ENCODE measurements at regions not wholly inside any gene's neighbourhood (a gene's known extent, or its start where the extent isn't known, plus 50 kb on each side); places are given as distances from the start of the nearest gene placed in this dataset.
"Not testable (repeated sequence)": the region's sequence is repeated elsewhere in the genome, so short reads cannot be mapped to it uniquely, and the experiment has no call there.

DNA sequence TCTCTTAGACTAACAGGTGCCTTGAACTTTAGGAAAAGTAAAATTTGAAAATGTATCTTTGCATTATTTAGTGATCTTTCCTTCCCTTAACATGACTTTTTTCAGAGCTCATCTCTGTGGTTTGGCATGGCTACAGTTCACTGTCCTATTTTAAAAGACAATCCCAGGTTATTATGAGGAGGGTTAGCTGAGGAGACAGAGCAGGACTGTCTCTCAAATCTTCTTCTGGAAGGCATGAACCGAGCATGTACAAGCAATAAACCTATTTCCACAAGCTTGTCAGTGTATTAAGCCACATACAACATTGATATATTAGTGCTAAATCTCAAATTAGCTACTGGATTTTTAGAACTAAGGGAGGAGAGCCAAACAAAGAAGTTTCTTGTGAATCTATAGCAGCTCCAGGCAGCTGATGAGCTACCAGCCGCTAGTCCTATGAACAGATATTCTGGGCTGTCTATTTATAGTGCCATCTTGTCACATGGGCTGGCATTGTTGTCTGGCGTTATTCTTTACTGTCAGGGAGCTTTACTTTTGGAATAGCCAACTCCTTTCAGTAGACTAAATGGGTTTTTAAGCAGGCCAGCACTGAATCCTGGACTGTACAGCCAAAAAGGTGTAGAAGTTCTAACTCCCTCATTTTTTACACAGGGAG lies 171.2 kb upstream of the ACTBL2 start:
- Histone ChIP-seq H3K4me3 (no peak overlapping the region), H3K36me3 (replicated peaks) (no peaks in the 10 kb centered on the region), H3K4me1 (no peaks in the 10 kb centered on the region), H3K9me3 (no peaks in the 10 kb centered on the region), H3K27me3 (ENCODE audit: low read depth) (no peaks in the 10 kb centered on the region)
- in situ Hi-C loops (cut with MboI; ENCODE audit: low sequenced_read_pairs): no loop called here
- DNase-seq (ENCODE audit: low spot score in 2 of 2): no peak

DNA sequence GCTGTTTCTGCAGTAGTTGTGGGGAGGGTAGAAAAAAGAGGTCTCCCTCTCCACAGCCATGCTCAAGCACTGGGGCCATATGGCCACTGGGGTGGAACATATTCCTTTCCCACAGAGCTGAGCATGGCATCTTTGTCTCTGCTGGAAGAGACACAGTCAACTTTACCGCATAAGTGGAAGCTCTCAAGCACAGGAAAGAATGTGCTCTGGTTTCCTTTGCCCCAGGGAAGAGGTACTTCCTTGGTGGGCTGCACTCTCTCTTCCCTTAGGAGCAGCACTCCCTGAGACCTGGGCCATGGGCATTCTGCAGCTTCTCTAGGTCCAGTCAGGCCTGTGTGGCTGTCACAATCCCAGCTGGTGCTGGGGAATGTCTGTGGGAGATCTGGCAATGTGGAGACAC lies 168.5 kb upstream of the ACTBL2 start:
- DNase-seq (ENCODE audit: low spot score in 2 of 2): no peak
- H3K27me3 ChIP-seq (ENCODE audit: low read depth): no peaks in the 10 kb centered on the region
- H3K4me3 ChIP-seq: no peak overlapping the region
- in situ Hi-C loops (cut with MboI; ENCODE audit: low sequenced_read_pairs): no loop called here
- H3K4me1 ChIP-seq: no peaks in the 10 kb centered on the region
- H3K9me3 ChIP-seq: no peaks in the 10 kb centered on the region
- H3K36me3 ChIP-seq (replicated peaks): no peaks in the 10 kb centered on the region

DNA sequence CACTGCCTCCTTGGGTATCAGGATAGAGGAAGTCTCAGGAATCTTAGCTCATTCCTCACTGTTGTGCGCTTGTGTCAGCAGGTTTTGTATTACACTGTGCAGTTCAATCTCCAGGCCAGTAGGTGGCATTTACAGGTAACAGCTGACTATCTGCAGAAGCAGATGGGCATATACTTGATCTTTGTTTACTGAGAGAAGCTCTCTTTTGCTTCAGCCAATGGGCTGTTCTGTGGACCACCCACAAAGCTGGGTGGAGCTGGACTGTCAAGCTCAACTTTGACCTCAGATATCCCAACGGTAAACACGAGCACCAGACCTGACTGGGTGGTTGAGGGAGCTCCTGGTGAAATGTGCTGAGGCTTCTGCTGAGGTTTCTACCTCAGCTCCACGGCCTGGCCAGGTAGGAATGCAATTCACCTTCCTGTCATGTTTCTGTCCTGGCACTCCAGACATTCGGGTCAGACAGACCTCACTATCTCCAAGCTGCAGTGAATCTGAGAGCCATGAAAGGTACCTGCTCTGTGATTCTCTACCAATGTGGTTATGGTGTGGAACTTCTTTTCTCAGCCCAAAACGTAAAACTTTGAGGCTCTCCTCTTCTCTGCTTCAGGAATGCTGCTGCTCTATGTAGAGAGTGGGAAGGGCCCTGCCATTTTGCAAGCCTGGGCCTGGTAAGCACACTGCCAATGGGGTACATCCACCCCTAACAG lies 167.9 kb upstream of the ACTBL2 start:
- H3K27me3 ChIP-seq (ENCODE audit: low read depth): no peaks in the 10 kb centered on the region
- in situ Hi-C loops (cut with MboI; ENCODE audit: low sequenced_read_pairs): no loop called here
- DNase-seq (ENCODE audit: low spot score in 2 of 2): peak; percentile 33 to 49
- H3K36me3 ChIP-seq (replicated peaks): no peaks in the 10 kb centered on the region
- no peak overlapping the region for H3K4me3 ChIP-seq
- no peaks in the 10 kb centered on the region for H3K4me1 ChIP-seq
- H3K9me3 ChIP-seq: no peaks in the 10 kb centered on the region

DNA sequence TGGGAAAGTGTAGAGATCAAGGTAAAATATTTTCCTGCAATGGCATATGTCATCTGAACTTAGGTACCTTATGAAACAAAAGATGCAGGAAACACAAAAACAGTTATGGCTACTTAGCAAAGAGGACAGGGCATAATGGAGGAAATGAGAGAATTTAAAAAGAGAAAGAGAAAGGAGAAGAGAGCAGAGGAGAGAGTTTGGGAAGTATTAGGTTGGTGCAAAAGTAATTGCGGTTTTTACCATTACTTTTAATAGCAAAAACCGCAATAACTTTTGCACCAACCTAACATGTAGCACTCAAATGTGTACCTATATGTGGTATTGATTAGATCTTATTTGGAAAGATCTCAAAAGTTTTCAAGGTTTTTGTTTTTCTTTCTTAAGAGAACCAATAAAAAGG lies 160.1 kb upstream of the ACTBL2 start:
- Histone ChIP-seq H3K4me3 (no peak overlapping the region), H3K9me3 (no peaks in the 10 kb centered on the region), H3K4me1 (no peaks in the 10 kb centered on the region), H3K27me3 (ENCODE audit: low read depth) (no peaks in the 10 kb centered on the region), H3K36me3 (replicated peaks) (no peaks in the 10 kb centered on the region)
- in situ Hi-C loops (cut with MboI; ENCODE audit: low sequenced_read_pairs): no loop called here
- no peak for DNase-seq (ENCODE audit: low spot score in 2 of 2)

DNA sequence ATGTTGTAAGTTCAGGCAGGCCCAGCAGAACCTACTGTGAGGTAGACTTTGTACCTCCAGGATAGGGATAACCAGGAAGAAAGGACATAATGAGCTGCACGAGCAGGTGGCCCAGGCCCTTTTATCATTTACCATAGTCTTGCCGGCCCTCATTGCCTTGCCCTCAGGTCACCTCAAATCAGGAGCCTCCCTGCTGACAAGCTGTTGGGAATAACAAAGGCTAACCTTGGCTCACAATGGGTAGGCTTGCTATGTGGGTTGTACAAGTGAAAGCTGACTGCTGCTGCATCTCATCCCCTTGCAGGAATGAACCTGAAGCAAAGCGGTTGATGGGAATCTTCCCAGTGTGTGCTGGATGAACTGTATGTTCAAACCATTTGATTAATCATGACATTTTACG lies 159.5 kb upstream of the ACTBL2 start:
- in situ Hi-C loops (cut with MboI; ENCODE audit: low sequenced_read_pairs): no loop called here
- Histone ChIP-seq H3K27me3 (ENCODE audit: low read depth) (no peaks in the 10 kb centered on the region), H3K4me3 (no peak overlapping the region), H3K36me3 (replicated peaks) (no peaks in the 10 kb centered on the region), H3K4me1 (no peaks in the 10 kb centered on the region), H3K9me3 (no peaks in the 10 kb centered on the region)
- DNase-seq (ENCODE audit: low spot score in 2 of 2): no peak

DNA sequence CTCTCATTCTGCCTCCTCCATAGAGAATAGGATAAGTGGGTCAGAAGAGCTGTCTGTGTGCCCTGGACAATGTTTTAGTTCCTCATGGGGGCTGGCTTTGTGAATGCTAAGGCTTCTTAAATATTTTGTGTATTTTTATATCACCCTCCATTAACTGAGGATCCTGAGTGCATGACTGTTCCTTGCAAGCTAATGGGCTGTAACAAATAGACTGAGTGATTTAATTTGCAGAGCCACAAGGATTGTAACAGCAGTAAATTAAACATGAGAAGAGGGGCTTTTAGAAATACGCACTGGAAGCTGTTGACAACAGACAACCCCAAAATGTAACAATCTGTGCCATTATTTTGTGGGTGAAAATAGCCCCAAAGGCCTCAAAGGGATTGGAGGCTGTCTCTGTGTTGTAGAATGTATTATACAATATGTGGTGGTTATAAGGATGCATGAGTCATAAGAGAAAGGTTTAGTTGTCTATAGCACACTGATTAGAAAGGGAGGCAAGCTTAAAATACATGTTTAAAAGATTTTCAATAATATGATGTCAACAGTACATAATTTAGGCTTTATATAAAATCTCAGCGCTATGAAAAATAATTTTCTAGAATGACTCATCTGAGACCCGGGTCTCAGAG lies 152.7 kb upstream of the ACTBL2 start:
- in situ Hi-C loops (cut with MboI; ENCODE audit: low sequenced_read_pairs): no loop called here
- Histone ChIP-seq H3K9me3 (no peaks in the 10 kb centered on the region), H3K27me3 (ENCODE audit: low read depth) (no peaks in the 10 kb centered on the region), H3K4me3 (no peak overlapping the region), H3K4me1 (no peaks in the 10 kb centered on the region), H3K36me3 (replicated peaks) (no peaks in the 10 kb centered on the region)
- DNase-seq (ENCODE audit: low spot score in 2 of 2): no peak

DNA sequence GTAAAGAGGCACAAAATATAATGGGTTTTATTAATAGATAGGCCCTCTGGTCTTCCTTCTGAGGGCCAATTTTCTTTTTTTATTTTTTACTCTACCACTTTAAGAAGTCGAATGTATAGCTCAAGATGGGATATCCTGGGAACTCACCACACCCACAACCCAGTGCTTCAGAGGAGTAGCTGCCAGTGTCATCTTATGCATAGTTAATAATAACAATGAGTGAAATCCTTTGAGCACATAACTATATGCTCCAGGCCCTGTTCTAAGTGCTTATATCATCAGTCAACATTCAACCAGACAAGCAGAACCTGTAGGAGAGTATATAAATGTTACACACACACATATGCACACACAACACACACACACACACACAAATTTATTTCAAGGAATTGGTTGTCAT lies 150.3 kb upstream of the ACTBL2 start:
- in situ Hi-C loops (cut with MboI; ENCODE audit: low sequenced_read_pairs): no loop called here
- Histone ChIP-seq H3K27me3 (ENCODE audit: low read depth) (no peaks in the 10 kb centered on the region), H3K36me3 (replicated peaks) (no peaks in the 10 kb centered on the region), H3K4me3 (no peak overlapping the region), H3K4me1 (no peaks in the 10 kb centered on the region), H3K9me3 (no peaks in the 10 kb centered on the region)
- no peak for DNase-seq (ENCODE audit: low spot score in 2 of 2)

DNA sequence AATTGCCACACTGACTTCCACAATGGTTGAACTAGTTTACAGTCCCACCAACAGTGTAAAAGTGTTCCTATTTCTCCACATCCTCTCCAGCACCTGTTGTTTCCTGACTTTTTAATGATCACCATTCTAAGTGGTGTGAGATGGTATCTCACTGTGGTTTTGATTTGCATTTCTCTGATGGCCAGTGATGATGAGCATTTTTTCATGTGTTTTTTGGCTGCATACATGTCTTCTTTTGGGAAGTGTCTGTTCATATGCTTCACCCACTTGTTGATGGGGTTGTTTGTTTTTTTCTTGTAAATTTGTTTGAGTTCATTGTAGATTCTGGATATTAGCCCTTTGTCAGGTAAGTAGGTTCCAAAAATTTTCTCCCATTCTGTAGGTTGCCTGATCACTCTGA lies 148.5 kb upstream of the ACTBL2 start:
- H3K36me3 ChIP-seq (replicated peaks); in situ Hi-C loops (cut with MboI; ENCODE audit: low sequenced_read_pairs); H3K4me1 ChIP-seq; H3K4me3 ChIP-seq; H3K9me3 ChIP-seq; H3K27me3 ChIP-seq (ENCODE audit: low read depth); DNase-seq (ENCODE audit: low spot score in 2 of 2): not testable (repeated sequence)

DNA sequence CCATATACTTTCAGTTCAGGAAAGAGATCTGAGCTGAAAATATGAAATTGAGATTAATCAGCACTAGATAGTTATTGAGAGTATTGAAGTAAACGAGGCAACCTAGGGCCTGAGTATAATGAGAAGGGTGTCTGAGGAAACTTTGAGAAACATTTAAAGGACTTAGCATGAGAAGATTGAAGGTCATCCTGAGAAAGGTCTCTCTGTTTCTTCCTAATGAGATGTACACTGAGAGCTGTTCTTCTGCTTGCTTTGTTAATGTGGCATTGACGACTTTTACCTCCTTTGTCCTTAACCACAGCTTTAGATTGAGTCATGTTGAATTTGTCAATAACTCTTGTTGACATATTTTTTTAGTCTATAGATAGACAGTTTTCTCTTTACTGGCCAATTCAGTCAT lies 145.1 kb upstream of the ACTBL2 start:
- Histone ChIP-seq H3K36me3 (replicated peaks) (no peaks in the 10 kb centered on the region), H3K4me3 (no peak overlapping the region), H3K9me3 (no peaks in the 10 kb centered on the region), H3K4me1 (no peaks in the 10 kb centered on the region), H3K27me3 (ENCODE audit: low read depth) (no peaks in the 10 kb centered on the region)
- DNase-seq (ENCODE audit: low spot score in 2 of 2): no peak
- in situ Hi-C loops (cut with MboI; ENCODE audit: low sequenced_read_pairs): no loop called here

DNA sequence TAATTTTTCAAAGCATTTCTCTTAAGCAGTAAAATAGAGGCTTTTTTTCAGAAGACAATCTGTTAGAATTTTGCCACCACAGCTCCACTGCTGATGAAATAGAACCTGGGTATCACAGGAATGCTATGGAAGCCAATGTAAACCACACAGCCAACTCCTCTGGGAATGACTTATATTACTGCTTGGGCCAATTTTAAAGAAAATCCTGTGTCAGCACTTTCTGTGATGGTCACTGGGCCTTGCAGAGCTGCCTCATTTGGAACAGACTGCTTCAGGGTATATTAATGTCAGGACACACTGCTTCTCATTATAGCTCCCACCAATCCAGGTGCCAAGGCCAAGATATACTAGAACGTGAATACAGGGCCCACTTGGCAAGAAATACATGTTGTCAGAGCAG lies 144.1 kb upstream of the ACTBL2 start:
- no peak for DNase-seq (ENCODE audit: low spot score in 2 of 2)
- Histone ChIP-seq H3K27me3 (ENCODE audit: low read depth) (no peaks in the 10 kb centered on the region), H3K4me1 (no peaks in the 10 kb centered on the region), H3K9me3 (no peaks in the 10 kb centered on the region), H3K4me3 (no peak overlapping the region), H3K36me3 (replicated peaks) (no peaks in the 10 kb centered on the region)
- in situ Hi-C loops (cut with MboI; ENCODE audit: low sequenced_read_pairs): no loop called here

DNA sequence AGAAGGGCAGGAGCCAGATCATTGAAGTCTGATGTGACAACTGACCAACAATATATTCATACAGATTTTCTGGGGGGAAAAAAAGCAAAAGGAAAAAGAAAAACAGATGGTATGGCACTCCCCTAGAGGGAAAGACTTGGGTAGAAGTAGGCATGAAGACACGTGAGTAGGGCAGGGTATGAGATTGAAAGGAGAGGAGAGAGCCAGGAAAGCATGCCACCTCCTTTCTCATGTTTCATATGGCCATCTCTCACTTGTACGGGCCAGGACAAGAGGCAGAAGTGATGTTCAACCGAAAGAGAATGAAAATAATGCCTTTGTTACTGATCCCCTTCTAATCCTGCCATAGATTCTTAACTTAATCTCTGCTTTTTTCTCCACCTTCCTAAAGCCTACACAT lies 139.0 kb upstream of the ACTBL2 start:
- Histone ChIP-seq H3K4me3 (no peak overlapping the region), H3K4me1 (no peaks in the 10 kb centered on the region), H3K9me3 (no peaks in the 10 kb centered on the region), H3K36me3 (replicated peaks) (no peaks in the 10 kb centered on the region), H3K27me3 (ENCODE audit: low read depth) (no peaks in the 10 kb centered on the region)
- in situ Hi-C loops (cut with MboI; ENCODE audit: low sequenced_read_pairs): no loop called here
- no peak for DNase-seq (ENCODE audit: low spot score in 2 of 2)

DNA sequence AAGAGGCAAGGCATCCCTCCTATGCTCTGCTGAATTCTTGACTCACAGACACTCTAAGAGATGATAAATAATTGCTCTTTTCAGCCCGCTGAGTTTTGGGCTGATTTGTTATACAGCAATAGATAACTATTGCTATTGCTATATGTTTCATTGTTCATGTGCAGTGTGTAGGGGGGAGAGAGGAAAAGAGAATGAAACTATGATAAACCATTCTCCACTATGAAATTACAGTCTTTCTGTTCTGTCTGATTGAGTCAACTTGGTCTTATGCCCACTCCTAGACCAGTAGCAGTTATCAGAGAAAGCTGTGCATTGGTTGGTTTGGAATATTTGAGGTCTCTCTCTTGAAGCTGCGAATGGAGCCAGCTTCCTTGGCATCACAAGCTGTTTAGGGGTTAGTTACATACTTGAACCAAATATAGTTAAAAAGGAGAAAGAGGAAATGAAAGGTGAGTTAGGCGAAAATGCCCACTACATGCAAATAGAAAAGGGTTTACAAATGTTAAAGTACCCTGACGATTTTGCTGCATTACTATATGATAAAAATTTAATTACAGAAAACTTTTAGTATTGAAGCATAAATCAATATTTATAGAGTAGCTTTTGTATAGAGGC lies 136.3 kb upstream of the ACTBL2 start:
- H3K4me3 ChIP-seq: no peak overlapping the region
- no peaks in the 10 kb centered on the region for H3K27me3 ChIP-seq (ENCODE audit: low read depth)
- DNase-seq (ENCODE audit: low spot score in 2 of 2): no peak
- no peaks in the 10 kb centered on the region for H3K9me3 ChIP-seq
- in situ Hi-C loops (cut with MboI; ENCODE audit: low sequenced_read_pairs): no loop called here
- H3K36me3 ChIP-seq (replicated peaks): no peaks in the 10 kb centered on the region
- no peaks in the 10 kb centered on the region for H3K4me1 ChIP-seq

DNA sequence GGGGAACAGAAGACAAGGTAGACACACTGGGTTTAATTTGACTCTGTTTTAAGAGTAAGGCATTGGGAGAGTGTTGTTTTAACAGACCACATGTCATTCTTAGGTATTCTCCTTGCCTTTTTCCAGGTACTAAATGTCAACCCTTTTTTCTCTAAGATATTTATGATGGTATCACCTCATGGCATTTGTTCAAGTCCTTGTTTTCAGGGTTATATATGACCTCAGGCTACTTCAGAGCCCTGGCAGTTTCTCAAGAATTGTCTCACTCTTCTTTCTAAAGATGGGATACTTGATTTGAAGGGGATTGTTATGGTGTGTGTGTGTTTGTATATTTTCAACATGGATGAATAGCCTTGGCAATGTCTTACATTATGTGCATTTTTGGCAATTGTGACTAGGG lies 131.1 kb upstream of the ACTBL2 start:
- Histone ChIP-seq H3K4me3 (no peak overlapping the region), H3K27me3 (ENCODE audit: low read depth) (no peaks in the 10 kb centered on the region), H3K4me1 (no peaks in the 10 kb centered on the region), H3K9me3 (no peaks in the 10 kb centered on the region), H3K36me3 (replicated peaks) (no peaks in the 10 kb centered on the region)
- DNase-seq (ENCODE audit: low spot score in 2 of 2): no peak
- in situ Hi-C loops (cut with MboI; ENCODE audit: low sequenced_read_pairs): no loop called here

DNA sequence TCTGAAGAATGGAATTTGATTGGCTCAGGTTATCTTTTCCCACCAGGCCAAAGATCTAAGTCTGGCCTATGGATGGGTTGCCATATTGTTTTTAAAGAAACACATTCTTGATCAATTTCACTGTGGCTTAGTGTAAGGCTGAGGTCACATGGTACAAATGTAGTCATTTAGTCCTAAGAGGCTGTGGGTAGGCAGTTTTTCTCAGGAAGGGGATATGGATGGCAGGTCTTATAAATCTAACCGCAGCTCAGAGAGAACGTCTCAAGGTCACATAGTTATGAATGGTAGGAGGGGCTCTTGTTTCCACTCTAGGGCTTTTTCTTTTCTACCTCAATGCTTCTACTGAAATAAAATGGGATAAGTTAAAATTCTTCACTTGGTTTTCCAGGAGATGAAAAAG lies 128.6 kb upstream of the ACTBL2 start:
- in situ Hi-C loops (cut with MboI; ENCODE audit: low sequenced_read_pairs): no loop called here
- DNase-seq (ENCODE audit: low spot score in 2 of 2): no peak
- H3K27me3 ChIP-seq (ENCODE audit: low read depth): no peaks in the 10 kb centered on the region
- peaks cover 3% of the 10 kb centered on the region; the same call in 1 of the 2 replicates for H3K4me1 ChIP-seq
- H3K4me3 ChIP-seq: no peak overlapping the region
- H3K36me3 ChIP-seq (replicated peaks): no peaks in the 10 kb centered on the region
- H3K9me3 ChIP-seq: no peaks in the 10 kb centered on the region

All from HAP-1 (cell line).